ENCODE measurements at regions not wholly inside any gene's neighbourhood (a gene's known extent, or its start where the extent isn't known, plus 50 kb on each side); places are given as distances from the start of the nearest gene placed in this dataset.

DNA sequence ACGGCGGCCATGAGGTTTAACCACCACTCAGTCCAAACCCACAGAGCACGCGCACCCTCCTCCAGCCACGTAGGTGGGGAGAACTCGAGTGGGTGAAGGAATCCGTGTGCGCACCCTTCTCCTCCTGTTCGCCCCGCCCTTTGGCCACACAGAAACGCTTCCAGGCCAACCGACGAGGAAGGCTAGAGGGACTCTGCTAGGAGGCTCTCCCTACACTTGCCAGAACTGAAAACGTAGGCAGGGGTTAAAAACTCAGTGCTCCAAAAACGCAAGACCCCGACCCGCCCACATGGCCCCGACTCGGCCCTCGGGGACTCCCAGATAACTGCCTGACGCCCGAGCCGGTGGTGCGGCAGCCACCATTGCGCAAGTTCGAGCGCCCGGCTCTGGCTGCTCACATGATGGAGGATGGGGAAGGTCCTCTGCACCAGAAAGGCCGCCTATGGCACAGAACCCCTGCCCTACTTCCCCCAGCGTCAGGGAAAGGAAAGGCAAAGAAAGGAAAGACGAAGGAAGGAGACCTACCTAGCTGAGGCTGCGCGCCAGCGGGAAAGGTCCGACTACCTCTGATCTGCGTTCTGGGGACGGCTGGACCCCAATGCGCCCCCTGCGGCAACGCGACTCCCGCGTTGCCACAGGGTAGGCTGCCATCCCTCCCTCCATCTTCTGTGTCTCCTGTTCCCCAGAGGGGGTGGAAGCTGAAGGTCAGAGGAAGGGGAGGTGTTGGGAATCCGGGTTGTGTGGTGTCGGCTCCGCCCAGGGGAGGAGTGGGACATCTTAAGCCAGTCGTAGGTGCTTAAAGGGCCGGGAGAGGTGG, 201.9 kb upstream of the AGTR2 start:
- TF ChIP-seq, protein P1, sequence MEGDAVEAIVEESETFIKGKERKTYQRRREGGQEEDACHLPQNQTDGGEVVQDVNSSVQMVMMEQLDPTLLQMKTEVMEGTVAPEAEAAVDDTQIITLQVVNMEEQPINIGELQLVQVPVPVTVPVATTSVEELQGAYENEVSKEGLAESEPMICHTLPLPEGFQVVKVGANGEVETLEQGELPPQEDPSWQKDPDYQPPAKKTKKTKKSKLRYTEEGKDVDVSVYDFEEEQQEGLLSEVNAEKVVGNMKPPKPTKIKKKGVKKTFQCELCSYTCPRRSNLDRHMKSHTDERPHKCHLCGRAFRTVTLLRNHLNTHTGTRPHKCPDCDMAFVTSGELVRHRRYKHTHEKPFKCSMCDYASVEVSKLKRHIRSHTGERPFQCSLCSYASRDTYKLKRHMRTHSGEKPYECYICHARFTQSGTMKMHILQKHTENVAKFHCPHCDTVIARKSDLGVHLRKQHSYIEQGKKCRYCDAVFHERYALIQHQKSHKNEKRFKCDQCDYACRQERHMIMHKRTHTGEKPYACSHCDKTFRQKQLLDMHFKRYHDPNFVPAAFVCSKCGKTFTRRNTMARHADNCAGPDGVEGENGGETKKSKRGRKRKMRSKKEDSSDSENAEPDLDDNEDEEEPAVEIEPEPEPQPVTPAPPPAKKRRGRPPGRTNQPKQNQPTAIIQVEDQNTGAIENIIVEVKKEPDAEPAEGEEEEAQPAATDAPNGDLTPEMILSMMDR (IDR thresholded peaks at IDR 0.05): no peak
- no peak for TF ChIP-seq POLR2A (IDR thresholded peaks at IDR 0.05)
